Putamen (tissue), 1 donor: ENCODE measurements at regions not wholly inside any gene's neighbourhood (a gene's known extent, or its start where the extent isn't known, plus 50 kb on each side); places are given as distances from the start of the nearest gene placed in this dataset.
"Not testable (repeated sequence)": the region's sequence is repeated elsewhere in the genome, so short reads cannot be mapped to it uniquely, and the experiment has no call there.

Source experiments
- DNase-seq: peaks from one replicate; pipeline ENCODE4 v3.0.0-alpha.2; 2016; ENCODE audit warnings: low spot score

DNA sequence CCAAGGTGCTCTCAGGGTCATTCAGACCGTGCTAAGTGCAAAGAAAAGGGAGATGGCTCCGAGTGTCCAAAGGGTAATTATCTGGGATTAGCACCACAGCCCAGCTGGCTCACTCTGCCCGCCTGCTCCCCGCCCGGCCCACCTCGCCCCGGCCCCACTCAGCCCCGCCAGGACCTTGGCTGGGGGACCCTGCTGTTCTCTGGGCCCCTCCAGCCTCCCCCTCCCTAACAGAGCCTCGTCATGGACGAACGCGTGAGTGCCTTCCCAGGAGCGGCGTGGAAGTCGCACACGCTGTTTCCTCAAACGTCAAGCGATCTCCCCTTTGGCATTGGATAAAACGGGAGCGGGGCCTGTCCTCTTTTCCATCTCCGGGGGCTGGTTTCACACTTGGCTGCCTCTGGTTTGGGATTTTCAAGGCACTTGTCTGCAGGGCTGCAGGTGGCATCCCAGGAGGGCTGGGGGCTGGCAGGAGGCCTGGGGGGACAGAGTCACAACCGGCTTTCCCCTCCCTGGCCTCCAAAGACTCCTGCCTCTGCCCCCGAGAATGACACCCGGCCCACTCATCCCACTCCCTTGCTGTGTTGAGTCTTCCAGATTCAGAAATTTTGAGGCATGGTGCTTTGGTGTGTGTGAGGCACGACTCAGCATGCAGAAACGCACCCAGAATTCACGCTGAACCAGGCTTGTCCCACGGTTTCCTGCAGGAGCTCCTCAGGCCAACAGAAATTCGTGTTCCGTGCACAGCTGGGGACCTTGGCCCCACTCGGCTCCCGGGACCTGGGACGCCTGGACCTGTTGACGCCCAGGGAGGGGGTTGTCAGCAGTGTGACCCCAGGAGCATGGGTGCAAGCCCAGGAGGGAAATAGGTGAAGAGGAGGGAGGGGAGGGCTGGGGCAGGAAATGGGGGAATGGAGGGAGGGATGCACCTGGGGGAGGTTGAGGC lies 110.0 kb downstream of the PDGFA start:
- DNase-seq = no peak

DNA sequence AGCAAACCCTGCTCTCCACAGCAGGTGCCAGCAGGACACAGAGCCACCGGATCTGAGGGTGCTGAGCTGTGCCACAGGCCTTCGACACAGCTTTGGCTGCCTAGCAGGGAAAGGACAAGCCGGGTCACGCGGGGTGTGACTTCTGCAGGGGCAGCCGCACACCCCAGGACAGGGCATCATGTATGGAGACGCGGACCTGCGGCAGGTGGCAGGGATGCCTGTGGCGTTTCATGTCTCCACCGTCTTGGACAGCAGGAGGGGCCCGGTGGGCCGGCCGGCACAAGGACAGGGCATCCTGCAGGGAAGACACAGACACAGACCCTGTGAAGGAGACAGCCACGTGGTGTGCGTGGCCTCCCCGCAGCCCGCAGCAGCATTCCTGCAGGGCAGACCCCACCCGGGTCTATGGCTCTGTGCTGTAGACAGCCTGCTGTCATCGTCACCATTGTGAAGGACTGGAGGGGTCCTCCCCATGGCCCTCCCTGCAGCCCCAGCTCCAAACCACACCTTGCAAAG lies 109.2 kb downstream of the PDGFA start:
- DNase-seq = no peak

DNA sequence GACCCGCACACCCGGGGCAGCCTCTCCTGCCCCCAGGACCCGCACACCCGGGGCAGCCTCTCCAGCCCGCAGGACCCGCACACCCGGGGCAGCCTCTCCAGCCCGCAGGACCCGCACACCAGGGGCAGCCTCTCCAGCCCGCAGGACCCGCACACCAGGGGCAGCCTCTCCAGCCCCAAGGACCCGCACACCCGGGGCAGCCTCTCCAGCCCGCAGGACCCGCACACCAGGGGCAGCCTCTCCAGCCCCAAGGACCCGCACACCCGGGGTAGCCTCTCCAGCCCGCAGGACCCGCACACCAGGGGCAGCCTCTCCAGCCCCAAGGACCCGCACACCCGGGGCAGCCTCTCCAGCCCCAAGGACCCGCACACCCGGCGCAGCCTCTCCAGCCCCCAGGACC lies 108.5 kb downstream of the PDGFA start:
- not testable (repeated sequence) for DNase-seq

DNA sequence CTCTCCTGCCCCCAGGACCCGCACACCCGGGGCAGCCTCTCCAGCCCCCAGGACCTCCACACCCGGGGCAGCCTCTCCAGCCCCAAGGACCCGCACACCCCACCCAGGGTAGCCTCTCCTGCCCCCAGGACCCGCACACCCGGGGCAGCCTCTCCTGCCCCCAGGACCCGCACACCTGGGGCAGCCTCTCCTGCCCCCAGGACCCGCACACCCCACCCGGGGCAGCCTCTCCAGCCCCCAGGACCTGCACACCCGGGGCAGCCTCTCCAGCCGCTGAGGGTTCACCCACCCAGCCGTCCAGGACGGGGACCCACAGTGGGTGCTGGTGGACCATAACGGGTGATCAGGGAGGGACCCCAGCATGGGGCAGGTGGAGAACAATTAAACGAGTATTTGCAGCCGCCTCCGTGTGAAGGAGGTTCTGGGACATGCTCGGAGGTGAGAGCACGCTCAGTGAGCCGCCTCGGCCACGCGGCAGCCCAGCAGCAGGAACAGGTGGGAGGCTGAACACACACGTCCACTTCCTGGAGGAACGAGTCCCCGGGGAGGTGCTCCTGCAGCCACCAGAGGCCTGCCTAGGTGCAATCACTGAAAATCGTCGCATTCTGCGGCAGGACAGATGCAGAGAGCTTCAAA lies 107.9 kb downstream of the PDGFA start:
- no peak for DNase-seq

DNA sequence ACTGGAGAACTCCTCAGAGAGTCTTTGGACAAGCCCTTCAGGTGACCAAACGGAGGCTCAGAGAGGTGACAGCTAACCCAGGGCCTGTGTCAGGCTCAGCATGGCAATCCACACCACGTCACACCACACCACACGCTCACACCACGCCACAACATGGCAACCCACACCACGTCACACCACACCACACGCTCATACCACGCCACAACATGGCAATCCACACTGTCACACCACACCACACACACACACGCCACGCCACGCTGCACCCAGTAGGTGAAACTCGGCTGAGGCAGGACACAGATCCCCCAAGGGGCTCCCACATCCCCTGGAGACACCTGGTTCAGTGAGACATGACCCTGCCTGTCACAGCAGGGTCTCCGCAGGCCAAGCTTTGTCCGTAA lies 107.3 kb downstream of the PDGFA start:
- DNase-seq = no peak

DNA sequence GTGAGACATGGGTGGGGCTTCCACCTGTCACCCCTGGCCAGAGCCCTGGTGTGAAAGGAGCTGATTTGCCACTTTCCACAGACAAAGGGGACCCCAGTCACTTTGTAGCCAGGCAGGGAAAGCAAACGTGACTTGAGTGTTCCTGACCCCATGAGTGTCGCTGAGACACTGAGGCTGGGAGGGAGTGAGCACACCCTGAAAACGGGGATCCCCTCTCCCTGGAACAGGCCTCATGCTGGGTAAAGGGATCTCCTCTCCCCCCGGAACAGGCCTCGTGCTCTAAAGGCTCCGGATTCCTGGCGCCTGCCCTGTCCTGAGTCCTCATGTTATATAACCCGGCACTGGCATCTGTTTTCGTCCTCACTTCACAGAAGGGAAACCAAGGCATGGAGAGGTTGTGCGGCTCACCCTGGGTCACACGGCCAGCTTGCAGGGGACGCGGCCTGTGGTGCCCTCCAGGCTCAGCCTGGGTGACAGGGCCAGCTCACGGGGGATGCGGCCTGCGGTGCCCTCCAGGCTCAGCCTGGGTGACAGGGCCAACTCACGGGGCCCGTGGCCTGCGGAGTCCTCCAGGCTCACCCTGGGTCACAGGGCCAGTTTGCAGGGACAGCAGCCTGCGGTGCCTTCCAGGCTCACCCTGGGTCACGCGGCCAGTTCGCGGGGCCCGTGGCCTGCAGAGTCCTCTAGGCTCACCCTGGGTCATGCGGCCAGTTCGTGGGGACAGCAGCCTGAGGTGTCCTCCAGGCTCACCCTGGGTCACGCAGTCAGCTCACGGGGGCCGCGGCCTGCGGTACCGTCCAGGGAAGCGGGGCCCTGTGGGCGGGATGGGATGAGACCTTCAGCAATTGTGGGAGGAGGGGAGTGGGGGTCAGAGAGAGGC lies 104.7 kb downstream of the PDGFA start:
- DNase-seq = no peak

DNA sequence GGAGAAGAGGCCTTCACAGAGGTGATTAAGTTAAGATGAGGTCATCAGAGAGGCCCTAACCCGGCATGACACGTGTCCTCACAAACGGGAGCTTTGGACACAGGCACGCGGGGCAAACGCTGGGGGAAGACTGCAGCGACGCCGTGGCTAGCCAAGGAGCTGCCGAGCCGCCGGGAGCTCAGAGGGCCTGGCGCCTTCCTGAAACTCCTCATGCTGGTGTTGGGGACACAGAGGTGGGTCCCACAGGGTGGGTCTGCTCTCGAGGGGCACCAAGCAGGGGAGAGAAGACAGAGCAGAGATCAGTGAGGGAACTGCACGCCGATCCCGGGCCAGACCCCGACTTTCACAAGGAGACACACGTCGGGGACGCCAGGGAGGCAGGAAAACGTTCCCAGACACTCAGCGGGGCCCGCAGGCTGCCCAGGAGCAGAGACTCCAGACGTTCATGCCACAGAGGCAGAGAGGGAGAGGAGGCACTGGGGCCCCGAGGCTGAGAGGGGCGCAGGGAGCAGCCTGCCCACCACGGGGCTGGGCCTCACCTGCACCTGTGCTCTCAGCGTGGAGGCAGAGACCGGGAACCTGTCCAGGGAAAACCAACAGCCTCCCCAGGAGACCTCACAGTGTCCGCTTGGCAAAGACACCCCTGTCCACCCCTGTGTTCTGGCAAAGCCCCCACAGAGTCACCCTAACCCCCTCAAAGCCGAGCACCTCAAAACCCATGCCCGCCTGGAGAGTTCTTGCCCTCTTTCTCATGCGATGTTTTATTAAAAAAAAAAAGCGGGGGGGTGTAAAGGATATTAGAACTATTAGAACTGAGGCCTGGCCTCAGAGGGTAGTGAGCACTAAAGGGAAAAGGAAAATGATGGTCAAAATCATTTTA lies 103.8 kb downstream of the PDGFA start:
- no peak for DNase-seq

DNA sequence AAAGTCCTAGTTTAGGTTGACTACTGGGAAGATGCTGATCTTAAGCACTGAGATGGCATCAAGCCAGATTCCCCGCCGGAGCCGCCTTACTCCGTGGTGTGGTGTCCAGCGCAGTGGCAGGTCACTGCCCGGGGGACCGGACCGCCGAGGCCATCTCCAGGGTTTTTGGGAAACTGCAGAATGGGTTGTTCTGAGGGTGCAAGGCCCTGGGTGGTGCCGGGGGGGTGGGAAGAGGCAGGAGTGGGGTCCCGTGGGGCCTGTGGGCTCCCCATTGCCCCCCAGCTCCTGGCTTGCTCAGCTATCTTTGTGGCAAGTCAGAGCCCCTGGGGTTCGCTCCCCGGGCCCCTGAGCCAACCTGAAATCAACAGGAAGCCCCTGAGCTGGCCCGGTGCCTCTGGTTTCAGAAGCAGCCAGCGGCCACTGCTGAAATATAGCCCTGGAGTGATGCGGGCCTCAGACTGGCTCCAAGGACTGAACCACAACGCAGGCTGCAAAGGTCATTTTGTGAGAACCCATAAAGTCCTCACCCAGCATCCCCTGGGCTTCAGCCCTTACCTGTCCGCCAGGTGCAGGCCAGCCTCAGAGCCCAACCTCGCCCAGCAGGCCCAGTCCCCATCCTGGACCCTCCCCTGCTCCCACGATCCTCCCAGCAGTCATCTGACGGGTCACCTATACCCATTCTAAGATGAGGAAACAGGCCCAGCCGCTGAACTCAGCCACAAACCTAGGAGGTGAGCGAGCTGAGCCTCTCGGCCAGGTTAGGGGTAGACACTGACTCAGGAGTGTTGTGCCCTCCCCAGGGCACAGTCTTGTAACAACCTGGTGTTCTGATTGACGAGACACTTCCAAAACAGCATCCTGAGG lies 102.7 kb downstream of the PDGFA start:
- DNase-seq = no peak

DNA sequence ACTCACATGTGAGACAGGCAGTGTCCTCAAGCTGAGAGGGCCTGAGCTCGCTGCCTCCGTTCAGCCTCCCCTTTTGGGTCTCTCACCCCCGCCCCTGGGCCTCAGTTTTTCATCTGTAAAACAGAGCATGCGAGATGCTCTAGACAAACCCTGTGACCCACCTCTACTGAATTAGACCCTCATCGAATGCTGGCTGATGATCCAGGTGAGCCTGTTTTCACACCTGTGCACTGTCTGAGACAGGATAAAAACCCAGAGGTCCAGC lies 102.1 kb downstream of the PDGFA start:
- DNase-seq = no peak

DNA sequence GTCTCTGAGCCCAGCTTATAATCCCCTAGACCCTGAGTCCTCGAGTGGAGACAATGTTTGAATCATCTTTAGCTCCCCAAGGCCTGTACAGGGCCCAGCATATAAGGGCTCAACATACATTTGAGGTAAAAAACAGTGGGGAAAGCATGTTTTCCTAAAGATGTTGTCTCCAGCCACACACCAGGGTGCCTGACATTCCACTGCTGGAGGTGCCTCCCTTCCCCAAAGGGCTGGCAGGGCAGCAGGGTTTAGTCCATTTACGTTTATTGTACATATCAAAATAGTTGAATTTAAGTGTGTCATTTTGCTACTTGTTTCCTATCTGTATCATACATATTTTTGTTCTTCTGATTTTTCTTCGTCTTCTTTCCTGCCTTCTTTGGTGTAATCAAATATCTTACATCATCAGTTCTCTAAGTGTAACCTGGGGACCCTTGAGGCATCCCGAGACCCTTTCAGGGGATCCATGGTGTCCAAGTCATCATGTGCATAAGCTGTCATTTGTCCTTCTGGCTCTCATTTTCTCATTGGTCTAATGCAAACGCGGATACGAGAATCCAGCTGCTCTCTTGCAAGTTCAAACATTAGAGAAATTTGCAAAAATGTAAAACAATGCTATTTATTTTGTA lies 101.6 kb downstream of the PDGFA start:
- DNase-seq = no peak

DNA sequence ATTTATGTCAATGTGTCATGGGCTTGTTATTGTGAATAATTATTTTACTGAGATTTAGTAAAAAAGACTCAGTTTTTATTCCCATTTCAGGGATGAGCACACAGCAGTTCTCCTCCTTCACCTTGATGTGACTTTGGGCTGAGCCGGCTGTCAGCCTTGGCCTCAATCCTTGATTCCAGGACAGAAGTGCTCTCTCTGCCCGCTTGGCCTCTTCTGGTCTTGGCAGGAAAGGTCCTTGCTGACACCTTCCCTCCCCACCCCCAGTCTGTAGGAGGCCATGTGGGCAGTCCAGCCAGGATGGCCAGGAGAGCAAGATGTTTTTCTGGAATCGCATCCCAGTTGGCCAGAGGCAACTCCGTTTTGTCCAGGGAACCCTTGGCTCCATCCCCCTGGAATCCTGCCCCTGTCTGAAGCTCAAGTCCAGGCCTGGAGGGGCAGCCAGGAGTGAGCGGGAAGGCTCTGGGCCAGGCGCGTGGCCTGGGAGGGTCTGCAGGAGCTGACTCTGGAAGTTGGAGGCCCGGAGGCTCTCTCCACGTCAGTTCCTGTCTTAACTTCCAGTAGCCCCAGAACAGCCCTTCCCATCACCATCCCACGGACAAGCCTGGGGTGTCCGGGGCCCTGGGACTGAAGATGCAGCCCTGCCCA lies 100.9 kb downstream of the PDGFA start:
- DNase-seq = peak; percentile 26

DNA sequence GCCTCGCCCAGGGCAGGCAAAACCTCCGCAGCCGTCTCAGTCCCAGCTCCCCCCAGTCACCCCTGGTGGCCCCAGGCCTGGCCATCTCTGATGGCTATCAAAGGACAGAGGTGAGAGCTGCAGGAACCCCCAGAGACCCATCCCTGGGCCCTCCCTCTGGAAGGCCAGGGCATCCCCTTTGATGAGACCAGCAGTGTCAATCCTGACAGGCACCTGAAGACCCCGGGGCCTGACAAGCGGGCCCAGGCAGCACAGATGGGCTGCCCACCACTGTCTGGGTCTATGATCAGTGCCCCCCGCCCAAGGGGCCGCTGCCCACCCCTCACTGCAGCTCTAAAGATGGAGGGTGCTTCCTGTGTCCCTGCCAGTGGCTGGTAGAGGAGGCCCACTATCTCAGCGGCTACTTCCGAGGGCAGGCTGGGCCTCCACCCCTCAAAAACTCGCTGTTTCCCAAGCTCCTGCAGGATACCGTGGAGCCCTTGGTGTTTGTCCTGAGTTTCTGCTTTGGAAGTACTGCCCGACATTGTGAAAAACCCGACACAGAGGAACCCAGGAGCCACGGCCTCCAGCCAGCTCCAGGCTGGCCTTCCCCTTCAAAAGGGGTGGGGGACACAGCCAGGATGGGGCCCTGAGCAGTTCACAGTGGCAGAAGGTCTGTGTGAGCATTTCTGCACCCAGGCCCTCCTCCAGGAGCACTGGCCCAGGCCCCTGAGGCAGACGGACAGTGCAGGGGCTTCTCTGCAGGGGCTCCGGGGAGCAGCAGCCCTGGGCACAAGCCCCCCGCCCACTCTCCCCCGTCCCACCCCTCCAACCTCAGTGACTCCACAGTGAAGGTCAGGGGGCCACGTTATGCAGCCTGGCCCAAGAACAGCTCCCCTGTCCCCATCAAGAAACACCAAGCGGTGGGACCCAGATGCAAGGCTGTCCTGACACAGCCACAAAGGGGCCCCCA lies 99.2 kb downstream of the PDGFA start:
- no peak for DNase-seq

DNA sequence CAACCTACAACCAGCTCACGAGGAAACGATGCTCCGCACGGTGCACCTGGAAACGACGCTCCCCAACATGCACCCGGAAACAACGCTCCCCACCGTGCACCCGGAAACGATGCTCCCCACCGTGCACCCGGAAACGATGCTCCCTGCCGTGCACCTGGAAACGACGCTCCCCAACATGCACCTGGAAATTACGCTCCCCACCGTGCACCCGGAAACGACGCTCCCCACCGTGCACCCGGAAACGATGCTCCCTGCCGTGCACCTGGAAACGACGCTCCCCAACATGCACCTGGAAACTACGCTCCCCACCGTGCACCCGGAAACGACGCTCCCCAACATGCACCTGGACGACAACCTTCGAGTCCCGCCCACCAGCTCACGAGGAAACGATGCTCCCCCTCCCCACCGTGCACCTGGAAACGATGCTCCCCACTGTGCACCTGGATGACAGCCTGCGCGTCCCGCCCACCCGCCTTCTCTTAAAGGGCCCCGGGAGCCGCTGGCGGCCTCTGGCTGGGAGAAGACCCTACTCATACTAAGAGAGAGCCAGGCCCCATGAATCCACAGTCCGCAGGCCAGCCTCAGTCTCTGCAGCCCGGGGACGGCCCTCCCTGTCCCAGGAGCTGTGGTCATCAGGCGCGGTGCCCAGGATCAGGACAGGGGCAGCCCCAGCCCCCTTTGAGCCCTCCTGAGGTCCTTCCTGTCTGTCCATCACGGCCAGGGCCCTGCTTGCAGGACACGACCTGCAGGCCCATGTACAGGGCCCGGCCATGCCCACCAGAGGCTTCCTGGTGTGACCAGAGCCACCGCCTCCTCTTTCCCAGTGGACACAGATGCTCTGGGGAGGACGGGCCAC lies 98.3 kb downstream of the PDGFA start:
- DNase-seq = no peak

DNA sequence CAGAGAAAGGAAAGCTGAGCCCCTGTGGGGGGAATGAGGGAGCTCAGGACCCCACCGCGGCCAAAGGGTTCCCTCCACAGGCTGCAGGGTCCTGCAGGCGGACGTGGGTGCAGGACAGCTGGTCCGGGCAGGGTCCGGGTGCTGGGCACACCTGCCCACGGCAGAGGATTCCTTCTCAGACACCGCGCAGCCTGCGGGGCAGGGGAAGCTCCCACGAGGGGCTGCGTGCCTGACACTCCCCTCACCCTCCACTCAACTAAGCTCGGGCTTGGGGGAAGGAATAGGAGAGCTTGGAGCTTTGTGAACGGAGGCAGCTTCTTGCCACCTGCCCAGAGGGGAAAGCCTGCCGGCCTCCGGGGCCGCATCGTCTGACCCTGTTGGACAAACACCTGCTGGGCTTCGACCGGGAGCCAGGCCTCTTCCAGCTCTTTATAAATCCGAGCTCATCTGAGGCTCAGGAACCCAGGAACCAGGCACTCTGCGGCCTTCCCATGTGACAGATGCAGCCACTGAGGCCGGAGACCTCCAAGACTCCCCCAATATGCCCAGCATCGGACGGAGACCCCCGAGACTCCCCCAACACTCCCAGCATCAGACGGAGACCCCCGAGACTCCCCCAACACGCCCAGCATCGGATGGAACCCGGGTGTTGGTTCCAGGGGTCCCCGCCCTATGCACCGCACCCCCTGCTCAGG lies 97.3 kb downstream of the PDGFA start:
- DNase-seq = no peak

DNA sequence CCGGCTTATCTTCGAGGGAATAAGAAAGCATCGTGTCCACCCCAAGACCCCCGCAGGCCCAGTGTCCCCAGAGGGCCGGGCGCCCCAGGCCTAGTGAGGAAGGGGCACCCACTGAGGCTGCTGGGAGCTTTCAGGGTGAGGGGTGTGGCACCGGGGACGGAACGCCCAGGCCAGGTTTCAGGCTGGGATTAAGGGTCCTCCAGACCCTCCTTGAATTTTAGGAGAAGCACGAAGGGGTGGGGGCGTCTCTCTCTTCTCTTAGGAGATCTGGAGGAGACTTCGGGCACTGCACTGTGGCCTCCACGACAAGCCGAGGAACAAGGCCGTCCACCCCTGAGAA lies 96.8 kb downstream of the PDGFA start:
- DNase-seq = no peak

DNA sequence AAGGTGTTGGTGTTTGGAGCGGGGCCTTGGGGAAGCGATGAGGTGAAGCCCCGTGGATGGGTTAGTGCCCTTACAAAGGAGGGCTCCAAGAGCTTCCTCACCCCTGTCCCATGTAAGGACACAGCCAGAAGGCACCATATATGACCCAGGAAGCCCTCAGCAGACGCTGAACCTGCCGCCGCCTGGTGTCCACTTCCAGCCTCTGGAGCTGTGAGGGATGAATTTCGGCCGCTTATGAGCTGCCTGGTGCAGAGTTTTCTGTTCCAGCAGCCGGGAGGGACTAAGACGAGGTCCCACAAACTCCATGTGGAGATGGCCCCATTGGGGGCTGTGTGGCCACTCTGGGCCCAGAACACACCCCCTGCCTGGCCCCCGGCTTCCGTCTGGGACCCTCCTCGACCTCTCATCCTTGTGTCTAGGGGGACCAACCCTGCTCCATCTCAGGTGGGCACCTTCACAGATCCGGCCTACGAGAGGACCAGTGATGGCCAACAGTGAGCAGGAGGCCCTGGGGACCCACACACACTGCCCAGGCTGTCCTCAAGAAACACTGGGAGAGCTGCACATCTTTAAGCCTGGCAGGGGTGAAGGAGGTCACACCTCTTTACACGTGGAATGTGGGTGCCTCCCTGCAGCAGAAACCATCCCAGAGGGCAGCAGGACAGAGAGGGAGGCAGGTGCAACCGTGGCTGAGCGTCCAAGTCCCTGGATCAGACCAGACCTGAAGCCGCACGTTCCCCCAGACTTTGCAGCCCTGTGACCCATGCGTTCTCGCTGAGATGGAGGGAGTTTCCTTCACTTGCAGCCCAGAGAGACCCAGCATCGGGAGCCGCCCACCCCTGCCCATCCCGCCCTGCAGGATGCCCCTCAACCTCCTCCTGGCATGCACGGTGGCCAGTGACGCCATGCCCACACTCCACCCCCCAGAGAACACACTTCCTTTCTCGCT lies 96.1 kb downstream of the PDGFA start:
- no peak for DNase-seq
